ENCODE measurements at regions not wholly inside any gene's neighbourhood (a gene's known extent, or its start where the extent isn't known, plus 50 kb on each side); places are given as distances from the start of the nearest gene placed in this dataset.

- no peaks in the 10 kb centered on the region for H3K27me3 Mint-ChIP-seq
These were observed 519.2 kb downstream of the TCERG1L start for GRCh38 chr10:130792096-130792845.

DNA sequence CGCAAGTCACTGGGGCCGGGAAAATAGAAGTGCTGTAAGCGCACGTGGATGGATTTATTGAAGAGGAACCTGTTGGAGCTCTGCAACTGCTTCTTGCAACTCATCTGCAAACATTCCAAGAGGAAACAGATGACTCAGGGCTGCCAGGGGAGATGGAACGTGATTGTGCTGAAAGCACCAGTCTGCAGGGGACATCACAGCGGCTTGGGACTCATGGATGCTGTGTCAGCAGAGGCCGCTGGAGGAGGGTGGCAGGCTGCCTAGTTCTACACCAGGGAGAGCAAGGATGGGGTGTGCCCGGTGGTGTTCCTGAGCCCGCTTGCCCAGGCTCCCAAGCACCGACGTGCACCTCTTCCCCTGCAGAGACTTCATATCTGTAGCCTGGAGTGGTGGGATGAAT lies 515.7 kb downstream of the TCERG1L start:
- no peak for DNase-seq
- H3K9me3 Mint-ChIP-seq = no peaks in the 10 kb centered on the region
- no peak overlapping the region for H3K27ac Mint-ChIP-seq
- no peaks in the 10 kb centered on the region for H3K36me3 Mint-ChIP-seq (ENCODE audit: low read depth)
- no peaks in the 10 kb centered on the region for H3K4me1 Mint-ChIP-seq
- no peaks in the 10 kb centered on the region for H3K27me3 Mint-ChIP-seq
- ChIA-PET POLR2A (no interaction called here), CTCF (no interaction called here)
- H3K4me3 Mint-ChIP-seq = no peak overlapping the region

More at GRCh38 chr10:130792096-130792845, 519.2 kb downstream of the TCERG1L start:
- no peak for DNase-seq
- no peak overlapping the region for H3K4me3 Mint-ChIP-seq
- H3K9me3 Mint-ChIP-seq = no peaks in the 10 kb centered on the region
- H3K27ac Mint-ChIP-seq = no peak overlapping the region
- H3K36me3 Mint-ChIP-seq (ENCODE audit: low read depth) = no peaks in the 10 kb centered on the region
- CTCF ChIA-PET = no interaction called here
- POLR2A ChIA-PET = no interaction called here
- no peaks in the 10 kb centered on the region for H3K4me1 Mint-ChIP-seq

- H3K36me3 Mint-ChIP-seq (ENCODE audit: low read depth) = no peaks in the 10 kb centered on the region
- DNase-seq = no peak
These were observed 512.0 kb downstream of the TCERG1L start for GRCh38 chr10:130799532-130799931.

GRCh38 chr10:130800281-130800680 lies 511.2 kb downstream of the TCERG1L start:
- no peak for DNase-seq
- CTCF ChIA-PET = interaction anchor here (0.8 kb wide), 1 partner anchor 10 kb away, joined by 3 read pairs; no protein-coding TSS in a partner anchor
- no peaks in the 10 kb centered on the region for H3K9me3 Mint-ChIP-seq
- no peak overlapping the region for H3K27ac Mint-ChIP-seq
- H3K36me3 Mint-ChIP-seq (ENCODE audit: low read depth) = no peaks in the 10 kb centered on the region
- no peak overlapping the region for H3K4me3 Mint-ChIP-seq
- H3K4me1 Mint-ChIP-seq = no peaks in the 10 kb centered on the region
- POLR2A ChIA-PET = no interaction called here
- H3K27me3 Mint-ChIP-seq = no peaks in the 10 kb centered on the region

More at GRCh38 chr10:130799532-130799931, 512.0 kb downstream of the TCERG1L start:
- H3K4me1 Mint-ChIP-seq = no peaks in the 10 kb centered on the region
- no peak overlapping the region for H3K4me3 Mint-ChIP-seq
- H3K27me3 Mint-ChIP-seq = no peaks in the 10 kb centered on the region
- POLR2A ChIA-PET = no interaction called here
- CTCF ChIA-PET = interaction anchor here (0.6 to 0.8 kb wide), 2 partner anchors 8 to 10 kb away, joined by 3 read pairs; no protein-coding TSS in a partner anchor
- H3K9me3 Mint-ChIP-seq = no peaks in the 10 kb centered on the region
- no peak overlapping the region for H3K27ac Mint-ChIP-seq

GRCh38 chr10:130801276-130801675 lies 510.2 kb downstream of the TCERG1L start:
- no peaks in the 10 kb centered on the region for H3K27me3 Mint-ChIP-seq
- H3K27ac Mint-ChIP-seq = no peak overlapping the region
- H3K4me1 Mint-ChIP-seq = no peaks in the 10 kb centered on the region
- no peak overlapping the region for H3K4me3 Mint-ChIP-seq
- H3K9me3 Mint-ChIP-seq = no peaks in the 10 kb centered on the region
- ChIA-PET CTCF (no interaction called here), POLR2A (no interaction called here)
- H3K36me3 Mint-ChIP-seq (ENCODE audit: low read depth) = no peaks in the 10 kb centered on the region
- DNase-seq = no peak

DNA sequence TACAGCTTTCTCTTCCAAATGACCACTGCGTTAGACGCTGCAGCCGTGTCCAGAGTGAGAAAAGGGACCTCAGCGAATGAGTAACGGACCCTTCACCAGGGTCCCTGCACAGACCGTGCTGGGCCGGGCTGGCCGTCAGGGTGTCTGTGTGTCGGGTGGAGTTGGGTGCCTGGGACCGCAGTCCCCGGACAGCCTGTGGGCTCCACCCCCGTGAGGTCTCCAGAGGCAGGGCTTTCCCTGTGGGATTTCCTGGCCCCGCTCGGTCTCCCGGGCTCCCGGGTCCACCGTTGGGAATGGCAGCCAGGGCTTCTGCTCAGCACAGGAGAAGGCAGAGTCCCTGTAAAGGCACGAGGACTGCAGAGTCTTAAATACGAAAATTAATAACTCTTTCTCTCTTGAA lies 509.7 kb downstream of the TCERG1L start:
- no peak overlapping the region for H3K27ac Mint-ChIP-seq
- DNase-seq = no peak
- ChIA-PET POLR2A (no interaction called here), CTCF (no interaction called here)
- H3K4me1 Mint-ChIP-seq = no peaks in the 10 kb centered on the region
- H3K36me3 Mint-ChIP-seq (ENCODE audit: low read depth) = no peaks in the 10 kb centered on the region
- no peaks in the 10 kb centered on the region for H3K27me3 Mint-ChIP-seq
- no peak overlapping the region for H3K4me3 Mint-ChIP-seq
- H3K9me3 Mint-ChIP-seq = no peaks in the 10 kb centered on the region

DNA sequence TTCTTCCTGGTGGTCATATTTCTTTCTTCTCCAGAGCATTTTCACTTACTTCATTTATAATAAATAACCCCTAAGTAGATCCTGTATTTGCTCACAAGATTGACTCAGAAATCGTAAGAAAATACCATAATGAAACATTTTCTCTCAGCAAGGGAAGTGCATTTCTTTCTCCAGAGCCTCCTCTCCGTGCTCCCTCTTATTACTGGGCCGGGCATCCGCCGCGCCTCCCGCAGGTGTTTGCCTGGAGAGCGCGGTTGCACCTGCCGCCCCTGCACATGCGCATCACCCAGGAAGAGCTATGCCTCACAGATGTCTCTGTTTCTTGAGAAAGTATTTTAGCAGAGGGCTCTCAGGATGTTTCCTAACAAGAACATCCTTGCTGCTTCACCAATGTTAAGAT lies 509.2 kb downstream of the TCERG1L start:
- H3K36me3 Mint-ChIP-seq (ENCODE audit: low read depth) = no peaks in the 10 kb centered on the region
- no peaks in the 10 kb centered on the region for H3K4me1 Mint-ChIP-seq
- no peak overlapping the region for H3K4me3 Mint-ChIP-seq
- ChIA-PET POLR2A (no interaction called here), CTCF (no interaction called here)
- H3K27me3 Mint-ChIP-seq = no peaks in the 10 kb centered on the region
- no peak for DNase-seq
- H3K9me3 Mint-ChIP-seq = no peaks in the 10 kb centered on the region
- no peak overlapping the region for H3K27ac Mint-ChIP-seq

DNA sequence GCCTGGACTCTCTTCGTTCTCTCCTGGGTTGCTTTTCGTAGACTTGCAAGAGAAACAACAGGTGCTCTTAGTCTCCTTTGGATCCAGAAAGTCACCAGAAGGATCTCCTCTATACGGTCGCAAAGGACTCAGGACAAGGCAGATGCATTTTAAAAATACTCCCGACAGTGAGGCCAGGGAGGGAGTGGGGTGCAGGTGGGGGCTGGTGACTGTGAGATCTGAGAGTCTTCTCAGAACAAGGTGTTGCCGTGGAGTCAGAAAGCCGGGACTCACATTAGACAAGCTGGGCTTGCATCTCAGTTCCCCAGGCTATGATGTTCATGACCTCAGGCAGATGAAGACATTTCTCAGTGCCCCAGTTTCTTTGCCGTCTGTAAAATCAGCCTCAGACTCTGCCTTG lies 507.2 kb downstream of the TCERG1L start:
- no peaks in the 10 kb centered on the region for H3K9me3 Mint-ChIP-seq
- H3K4me3 Mint-ChIP-seq = no peak overlapping the region
- no peak overlapping the region for H3K27ac Mint-ChIP-seq
- no peak for DNase-seq
- no peaks in the 10 kb centered on the region for H3K27me3 Mint-ChIP-seq
- ChIA-PET POLR2A (no interaction called here), CTCF (no interaction called here)
- no peaks in the 10 kb centered on the region for H3K36me3 Mint-ChIP-seq (ENCODE audit: low read depth)
- no peaks in the 10 kb centered on the region for H3K4me1 Mint-ChIP-seq

DNA sequence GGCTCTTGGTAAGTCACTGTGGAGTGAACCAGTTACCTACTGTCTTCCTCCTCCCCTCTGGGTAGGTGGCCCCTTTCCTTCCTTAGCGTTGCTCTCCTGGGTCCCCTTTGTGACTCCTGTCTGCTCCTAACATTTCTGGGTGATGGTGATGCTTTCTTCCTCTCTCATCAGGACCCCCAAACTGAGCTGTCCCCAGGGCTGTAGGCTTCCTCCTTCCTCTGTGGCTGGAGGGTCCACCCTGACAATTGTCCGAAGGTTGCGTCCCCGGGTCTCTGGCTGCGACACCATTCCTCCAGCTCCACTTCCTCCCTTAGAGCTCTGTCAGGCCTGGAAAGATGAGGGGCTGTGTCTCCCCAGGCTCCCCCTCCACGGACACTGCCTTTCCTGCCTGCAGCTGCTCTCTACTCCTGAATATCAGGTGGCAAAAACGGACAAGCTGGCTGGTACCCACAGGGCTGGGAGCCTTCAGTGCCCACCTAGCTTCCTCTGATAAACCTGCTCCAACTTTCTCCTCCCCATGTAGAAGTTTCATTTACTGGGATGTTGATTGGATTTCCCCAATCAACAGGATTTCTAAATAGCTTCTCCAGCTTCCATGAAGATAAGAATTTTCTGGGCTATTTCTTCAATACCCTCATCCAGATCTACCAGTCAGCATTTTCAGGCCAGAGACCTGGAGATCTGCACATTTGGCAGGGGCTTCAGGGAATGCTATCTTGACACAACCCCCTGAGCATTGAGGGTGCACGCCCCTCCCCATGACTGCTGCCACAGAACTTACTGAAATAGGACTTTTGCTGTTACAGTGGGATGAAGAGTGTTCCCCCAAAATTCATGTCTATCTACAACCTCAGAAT lies 506.5 kb downstream of the TCERG1L start:
- no peaks in the 10 kb centered on the region for H3K4me1 Mint-ChIP-seq
- H3K27me3 Mint-ChIP-seq = no peaks in the 10 kb centered on the region
- no peaks in the 10 kb centered on the region for H3K36me3 Mint-ChIP-seq (ENCODE audit: low read depth)
- ChIA-PET CTCF (no interaction called here), POLR2A (no interaction called here)
- DNase-seq = no peak
- no peaks in the 10 kb centered on the region for H3K9me3 Mint-ChIP-seq
- no peak overlapping the region for H3K27ac Mint-ChIP-seq
- H3K4me3 Mint-ChIP-seq = no peak overlapping the region

- no peaks in the 10 kb centered on the region for H3K36me3 Mint-ChIP-seq (ENCODE audit: low read depth)
- ChIA-PET CTCF (no interaction called here), POLR2A (no interaction called here)
- H3K4me1 Mint-ChIP-seq = no peaks in the 10 kb centered on the region
- H3K27me3 Mint-ChIP-seq = no peaks in the 10 kb centered on the region
- DNase-seq = no peak
- no peak overlapping the region for H3K27ac Mint-ChIP-seq
- H3K9me3 Mint-ChIP-seq = no peaks in the 10 kb centered on the region
- H3K4me3 Mint-ChIP-seq = no peak overlapping the region
These were observed 505.9 kb downstream of the TCERG1L start for GRCh38 chr10:130805635-130806030.

DNA sequence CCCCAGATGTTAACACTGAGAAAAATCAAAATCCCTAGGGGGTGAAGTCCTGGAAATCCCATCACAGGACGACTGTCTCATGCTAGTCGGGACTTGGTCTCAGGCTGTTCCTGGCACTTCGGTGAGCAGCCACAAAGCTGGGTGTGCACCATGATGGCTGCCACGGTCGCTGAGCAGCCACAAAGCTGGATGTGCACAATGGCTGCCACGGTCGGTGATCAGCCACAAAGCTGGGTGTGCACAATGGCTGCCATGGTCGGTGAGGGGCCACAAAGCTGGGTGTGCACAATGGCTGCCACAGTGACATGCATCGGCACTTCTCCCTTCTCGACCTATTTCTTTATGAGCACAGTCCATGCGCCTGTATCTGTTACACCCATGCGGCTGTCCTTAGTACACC lies 505.1 kb downstream of the TCERG1L start:
- ChIA-PET CTCF (no interaction called here), POLR2A (no interaction called here)
- Mint-ChIP-seq H3K27ac (no peak overlapping the region), H3K4me3 (no peak overlapping the region), H3K27me3 (no peaks in the 10 kb centered on the region), H3K9me3 (no peaks in the 10 kb centered on the region), H3K36me3 (ENCODE audit: low read depth) (no peaks in the 10 kb centered on the region), H3K4me1 (no peaks in the 10 kb centered on the region)
- no peak for DNase-seq

GRCh38 chr10:130807096-130807495 lies 504.4 kb downstream of the TCERG1L start:
- no peaks in the 10 kb centered on the region for H3K36me3 Mint-ChIP-seq (ENCODE audit: low read depth)
- H3K4me1 Mint-ChIP-seq = no peaks in the 10 kb centered on the region
- no peak for DNase-seq
- H3K4me3 Mint-ChIP-seq = no peak overlapping the region
- no peak overlapping the region for H3K27ac Mint-ChIP-seq
- no peaks in the 10 kb centered on the region for H3K27me3 Mint-ChIP-seq
- ChIA-PET POLR2A (no interaction called here), CTCF (no interaction called here)
- H3K9me3 Mint-ChIP-seq = no peaks in the 10 kb centered on the region

DNA sequence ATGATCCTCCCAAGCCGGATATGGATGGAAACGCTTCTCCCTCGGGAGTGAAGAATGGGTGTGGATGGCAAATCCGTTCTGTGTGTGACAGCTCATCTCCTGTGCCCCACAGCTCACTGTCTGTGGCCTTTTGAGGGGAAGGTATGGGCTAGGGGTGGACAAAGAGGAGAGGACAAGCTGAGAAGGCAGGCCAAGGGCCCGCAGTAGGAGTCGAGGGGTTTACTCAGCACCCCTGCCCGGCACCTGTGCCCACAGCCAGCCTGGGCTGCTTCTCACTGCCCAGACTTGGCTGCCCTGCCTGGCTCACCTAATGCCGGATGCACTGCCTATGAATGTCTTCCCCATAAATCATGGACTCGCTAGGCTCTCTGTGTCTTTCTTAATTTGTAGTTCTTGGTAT lies 503.8 kb downstream of the TCERG1L start:
- Mint-ChIP-seq H3K27me3 (no peaks in the 10 kb centered on the region), H3K9me3 (no peaks in the 10 kb centered on the region), H3K27ac (no peak overlapping the region), H3K4me3 (no peak overlapping the region), H3K36me3 (ENCODE audit: low read depth) (no peaks in the 10 kb centered on the region), H3K4me1 (no peaks in the 10 kb centered on the region)
- CTCF ChIA-PET = interaction anchor here (0.6 kb wide), 1 partner anchor 9 kb away, joined by 3 read pairs; no protein-coding TSS in a partner anchor
- no peak for DNase-seq
- POLR2A ChIA-PET = no interaction called here
